GM12878 (cell line): ENCODE measurements at regions not wholly inside any gene's neighbourhood (a gene's known extent, or its start where the extent isn't known, plus 50 kb on each side); places are given as distances from the start of the nearest gene placed in this dataset.

ENCODE experiments used
- ATAC-seq: fragments of 200-7000 bp; cut with Tn5 transposase; 3 replicates; pipeline ENCODE4 v1.9.1; 2020; ENCODE audit warnings: mild to moderate bottlenecking, moderate library complexity
- BruUV-seq: library from RNA; stranded (reverse); fragments of 400-500 nt; replicated peaks from 2 replicates; lab custom pipeline; 2021; lab: Mats Ljungman, UMichigan
- CTCF ChIA-PET: fragments of 300-600 bp; sonication (Branson Sonifier 250); formaldehyde crosslinking; extraction: SDS; loops from one replicate; lab custom pipeline; 2021; ENCODE audit warnings: inconsistent platforms; lab: Yijun Ruan, JAX
- POLR2A ChIA-PET: fragments of 350-600 bp; formaldehyde crosslinking; extraction: SDS; loops from one replicate; lab custom pipeline; 2021; ENCODE audit warnings: inconsistent platforms; lab: Charles Lee
- RAD21 ChIA-PET: fragments of 300-600 bp; sonication (Branson Sonifier 250); formaldehyde crosslinking; loops from one replicate; lab custom pipeline; 2023; ENCODE audit warnings: antibody characterized with exemption; ENCODE audit not compliant: unreplicated experiment; lab: Charles Lee
- SMC1A ChIA-PET: fragments of 300-600 bp; sonication (Branson Sonifier 250); formaldehyde crosslinking; loops from one replicate; lab custom pipeline; 2023; ENCODE audit not compliant: unreplicated experiment, uncharacterized antibody; lab: Charles Lee
- DNase-seq: peaks from one replicate; pipeline ENCODE4 v3.0.0-alpha.2; 2011; ENCODE audit warnings: low read depth, low spot score
- FAIRE-seq: peaks from 3 replicates; lab custom pipeline; 2011; peaks lifted over from hg19 to GRCh38; lab: Jason Lieb, UNC
- H2AFZ ChIP-seq: 2 replicates; pipeline ENCODE4 v1.6.0; 2011; ENCODE audit warnings: low read depth, low read length, control low read depth; ENCODE audit not compliant: control insufficient read depth
- H3K27ac ChIP-seq: 2 replicates; pipeline ENCODE4 v1.5.1; 2011; ENCODE audit warnings: control low read depth; ENCODE audit not compliant: control insufficient read depth, insufficient read depth
- H3K27me3 ChIP-seq, 2 experiments: replicated peaks in 1 of 2; 2 replicates each; pipeline versions ENCODE4 v1.6.0 to v1.6.1; 2011; ENCODE audit warnings: low read length in 1 of 2; ENCODE audit not compliant: control insufficient read depth in 2 of 2, insufficient read depth in 2 of 2
- H3K36me3 ChIP-seq, 2 experiments: 2 replicates each; pipeline ENCODE4 v1.5.1; 2011; ENCODE audit warnings: low read length in 1 of 2; ENCODE audit not compliant: control insufficient read depth in 2 of 2, insufficient read depth in 2 of 2
- H3K4me1 ChIP-seq: 2 replicates; pipeline ENCODE4 v1.6.1; 2011; ENCODE audit warnings: mild to moderate bottlenecking, low read length, moderate library complexity, mixed read lengths; ENCODE audit not compliant: control insufficient read depth, insufficient read depth
- H3K4me2 ChIP-seq: 2 replicates; pipeline ENCODE4 v1.6.0; 2011; ENCODE audit warnings: control low read depth; ENCODE audit not compliant: control insufficient read depth, insufficient read depth
- H3K4me3 ChIP-seq: fragments of 200-600 bp; sonication (generic); 2 replicates; pipeline ENCODE4 v1.5.1; 2016
- H3K79me2 ChIP-seq: 2 replicates; pipeline ENCODE4 v1.6.0; 2011; ENCODE audit warnings: low read length; ENCODE audit not compliant: control insufficient read depth, insufficient read depth
- H3K9ac ChIP-seq: 2 replicates; pipeline ENCODE4 v1.8.0; 2011; ENCODE audit warnings: low read length, control low read depth, mixed read lengths; ENCODE audit not compliant: control insufficient read depth, insufficient read depth
- H3K9me3 ChIP-seq: replicated peaks from 3 replicates; pipeline ENCODE4 v1.5.1; 2011; ENCODE audit warnings: mild to moderate bottlenecking, low read length; ENCODE audit not compliant: control insufficient read depth, insufficient read depth
- H4K20me1 ChIP-seq: 2 replicates; pipeline ENCODE4 v1.6.0; 2011; ENCODE audit not compliant: control insufficient read depth, insufficient read depth
- BHLHE40 ChIP-seq, 2 experiments: fragments of 450-650 bp in 1 of 2; IDR thresholded peaks; 2 replicates each; pipeline ENCODE4 v1.6.1; 2011 to 2017; ENCODE audit warnings: low read depth in 2 of 2, borderline replicate concordance in 1 of 2, improper control_type of control experiment in 1 of 2, low read length in 1 of 2, mild to moderate bottlenecking in 1 of 2
- CBX3 ChIP-seq: fragments of 200-600 bp; sonication (generic); IDR thresholded peaks from 2 replicates; pipeline ENCODE4 v1.6.1; 2016; ENCODE audit warnings: low read depth, borderline replicate concordance
- GATAD2B ChIP-seq: fragments of 450-650 bp; conservative IDR thresholded peaks from 2 replicates; pipeline ENCODE4 v1.6.1; 2017; ENCODE audit warnings: low read depth, mild to moderate bottlenecking, moderate library complexity
- HDGF ChIP-seq: fragments of 450-650 bp; IDR thresholded peaks from 2 replicates; pipeline ENCODE4 v1.6.1; 2016; ENCODE audit warnings: antibody characterized with exemption
- PAX8 ChIP-seq: fragments of 450-650 bp; IDR thresholded peaks from 2 replicates; pipeline ENCODE4 v1.6.1; 2017; ENCODE audit warnings: mild to moderate bottlenecking, moderate library complexity
- POLR2AphosphoS2 ChIP-seq: IDR thresholded peaks from 2 replicates; pipeline ENCODE4 v1.6.1; 2011; ENCODE audit warnings: low read depth, mild to moderate bottlenecking, low read length, improper control_type of control experiment, moderate library complexity
- RFX5 ChIP-seq: IDR thresholded peaks from 2 replicates; pipeline ENCODE4 v1.6.1; 2011; ENCODE audit warnings: low read depth, low read length, improper control_type of control experiment
- TCF12 ChIP-seq: IDR thresholded peaks from 2 replicates; pipeline ENCODE4 v1.6.1; 2011; ENCODE audit warnings: low read depth, mild to moderate bottlenecking, low read length
- WGBS: methylation state at CpG from one replicate; pipeline ENCODE4 v1.1.6; 2016; ENCODE audit warnings: low lambda C conversion rate; ENCODE audit not compliant: insufficient replicate concordance, insufficient coverage; ENCODE audit errors: missing lambda C conversion rate; 5-methylcytosine and 5-hydroxymethylcytosine counted together
- in situ Hi-C: fragments of 300-500 bp; cut with MboI; formaldehyde crosslinking; loops from 9 replicates; pipeline ENCODE4 v1.14.3; 2018; ENCODE audit warnings: mixed read lengths
- intact Hi-C: fragments of 100-400 bp; cut with micrococcal nuclease; formaldehyde crosslinking; loops from one replicate; pipeline ENCODE4 v1.14.2; 2022; ENCODE audit not compliant: unreplicated experiment
- TF ChIP-seq, protein P1 (sequence below): fragments of 450-650 bp; IDR thresholded peaks from 2 replicates; pipeline ENCODE4 v1.6.1; 2018; ENCODE audit warnings: borderline replicate concordance, mild to moderate bottlenecking; ENCODE audit not compliant: partially characterized antibody
- TF ChIP-seq, protein P2 (sequence below): IDR thresholded peaks from 2 replicates; pipeline ENCODE4 v1.6.1; 2011; ENCODE audit warnings: borderline replicate concordance, low read depth, mild to moderate bottlenecking, moderate library complexity, mixed read lengths, low read length; ENCODE audit not compliant: insufficient read depth; ENCODE audit errors: extremely low read length

DNA sequence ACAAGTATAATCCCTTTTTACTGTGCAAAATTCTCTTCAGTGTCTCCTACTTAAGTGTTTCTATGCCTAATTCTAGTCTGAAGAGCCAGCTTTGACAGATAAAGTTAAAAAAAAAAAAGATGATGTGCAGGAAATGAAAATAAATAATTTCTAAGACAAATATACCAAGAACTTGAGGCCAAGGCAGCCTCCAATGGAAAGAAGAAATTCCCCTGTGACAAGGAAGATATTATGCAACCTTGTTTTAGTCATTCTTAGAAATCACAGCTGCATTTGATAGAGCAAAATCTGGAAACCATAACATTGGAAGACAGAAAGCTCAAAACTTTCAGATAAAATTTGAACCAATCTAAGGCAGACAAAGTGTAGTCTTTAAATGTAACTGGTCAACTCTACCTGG, 375.9 kb upstream of the TLE4 start:
- no peak for DNase-seq
- no peak for FAIRE-seq
- RAD21 ChIA-PET, result no interaction called here
- TF ChIP-seq, protein P1, sequence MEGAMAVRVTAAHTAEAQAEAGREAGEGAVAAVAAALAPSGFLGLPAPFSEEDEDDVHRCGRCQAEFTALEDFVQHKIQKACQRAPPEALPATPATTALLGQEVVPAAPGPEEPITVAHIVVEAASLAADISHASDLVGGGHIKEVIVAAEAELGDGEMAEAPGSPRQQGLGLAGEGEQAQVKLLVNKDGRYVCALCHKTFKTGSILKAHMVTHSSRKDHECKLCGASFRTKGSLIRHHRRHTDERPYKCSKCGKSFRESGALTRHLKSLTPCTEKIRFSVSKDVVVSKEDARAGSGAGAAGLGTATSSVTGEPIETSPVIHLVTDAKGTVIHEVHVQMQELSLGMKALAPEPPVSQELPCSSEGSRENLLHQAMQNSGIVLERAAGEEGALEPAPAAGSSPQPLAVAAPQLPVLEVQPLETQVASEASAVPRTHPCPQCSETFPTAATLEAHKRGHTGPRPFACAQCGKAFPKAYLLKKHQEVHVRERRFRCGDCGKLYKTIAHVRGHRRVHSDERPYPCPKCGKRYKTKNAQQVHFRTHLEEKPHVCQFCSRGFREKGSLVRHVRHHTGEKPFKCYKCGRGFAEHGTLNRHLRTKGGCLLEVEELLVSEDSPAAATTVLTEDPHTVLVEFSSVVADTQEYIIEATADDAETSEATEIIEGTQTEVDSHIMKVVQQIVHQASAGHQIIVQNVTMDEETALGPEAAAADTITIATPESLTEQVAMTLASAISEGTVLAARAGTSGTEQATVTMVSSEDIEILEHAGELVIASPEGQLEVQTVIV, result no peak
- TF ChIP-seq POLR2AphosphoS2, result no peak
- no peak for TF ChIP-seq GATAD2B
- TF ChIP-seq BHLHE40 (IDR thresholded peaks at IDR 0.05; ENCODE audit: borderline replicate concordance in 1 of 2, low read depth in 2 of 2, low read length in 1 of 2), result no peak
- Histone ChIP-seq H3K27ac (no peak overlapping the region), H3K36me3 (no peaks in the 10 kb centered on the region), H3K9me3 (no peaks in the 10 kb centered on the region), H2AFZ (no peak overlapping the region), H3K27me3 (no peaks in the 10 kb centered on the region), H4K20me1 (no peaks in the 10 kb centered on the region), H3K9ac (no peak overlapping the region), H3K4me3 (no peak overlapping the region), H3K79me2 (no peaks in the 10 kb centered on the region), H3K4me1 (no peaks in the 10 kb centered on the region), H3K4me2 (no peak overlapping the region)
- intact Hi-C loops, result no loop called here
- SMC1A ChIA-PET, result no interaction called here
- in situ Hi-C loops, result no loop called here
- CTCF ChIA-PET, result interaction anchor here (0.6 kb wide), 1 partner anchor 456 kb away, joined by 3 read pairs; no protein-coding TSS in a partner anchor
- BruUV-seq, result no TSS peak
- POLR2A ChIA-PET, result no interaction called here
- ATAC-seq, result no peak

DNA sequence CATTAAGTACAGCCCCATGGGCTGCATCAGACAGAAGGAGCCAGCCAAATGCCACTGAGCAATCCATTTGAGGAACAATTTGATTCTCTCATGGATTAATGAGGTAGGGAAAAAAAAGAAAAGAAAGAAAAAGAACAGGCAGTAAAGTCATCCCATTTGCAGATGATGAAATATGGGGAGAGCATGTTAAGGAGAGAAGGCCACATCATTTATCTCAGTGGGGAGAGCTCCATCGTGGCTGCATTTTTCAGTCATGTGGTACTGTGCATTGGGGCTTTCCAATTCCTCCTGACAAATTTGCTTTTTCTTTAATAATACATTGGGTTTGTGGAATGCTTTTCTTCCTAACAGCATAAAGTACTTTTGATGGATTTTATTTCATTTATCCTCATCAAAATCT, 375.2 kb upstream of the TLE4 start:
- H3K36me3 ChIP-seq, result no peaks in the 10 kb centered on the region
- H3K4me3 ChIP-seq, result no peak overlapping the region
- H3K27ac ChIP-seq, result no peak overlapping the region
- ChIA-PET RAD21 (no interaction called here), POLR2A (no interaction called here), SMC1A (no interaction called here), CTCF (no interaction called here)
- no TSS peak for BruUV-seq
- no peak for FAIRE-seq
- no peak overlapping the region for H2AFZ ChIP-seq
- no peaks in the 10 kb centered on the region for H3K79me2 ChIP-seq
- no peak for ATAC-seq
- no peak overlapping the region for H3K4me2 ChIP-seq
- H3K9ac ChIP-seq, result no peak overlapping the region
- no peaks in the 10 kb centered on the region for H4K20me1 ChIP-seq
- DNase-seq, result no peak
- in situ Hi-C loops, result no loop called here
- H3K27me3 ChIP-seq, result no peaks in the 10 kb centered on the region
- H3K4me1 ChIP-seq, result no peaks in the 10 kb centered on the region
- no peaks in the 10 kb centered on the region for H3K9me3 ChIP-seq
- intact Hi-C loops, result no loop called here
- TF ChIP-seq, protein P2, sequence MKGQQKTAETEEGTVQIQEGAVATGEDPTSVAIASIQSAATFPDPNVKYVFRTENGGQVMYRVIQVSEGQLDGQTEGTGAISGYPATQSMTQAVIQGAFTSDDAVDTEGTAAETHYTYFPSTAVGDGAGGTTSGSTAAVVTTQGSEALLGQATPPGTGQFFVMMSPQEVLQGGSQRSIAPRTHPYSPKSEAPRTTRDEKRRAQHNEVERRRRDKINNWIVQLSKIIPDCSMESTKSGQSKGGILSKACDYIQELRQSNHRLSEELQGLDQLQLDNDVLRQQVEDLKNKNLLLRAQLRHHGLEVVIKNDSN, result no peak
- TF ChIP-seq RFX5, result no peak
- TF ChIP-seq HDGF, result no peak
- no peak for TF ChIP-seq TCF12
- no peak for TF ChIP-seq CBX3
- TF ChIP-seq PAX8, result no peak
- TF ChIP-seq GATAD2B, result no peak
- WGBS, result 0% methylated on average over 1 of the region's 1 CpG
